SKM-1 treated with dmso at 0.1 percent for 144 hours (cell line): ENCODE measurements at regions not wholly inside any gene's neighbourhood (a gene's known extent, or its start where the extent isn't known, plus 50 kb on each side); places are given as distances from the start of the nearest gene placed in this dataset.

Experiments
- DNase-seq: peaks from one replicate; lab custom pipeline; 2025; ENCODE audit not compliant: unreplicated experiment; lab: John Stamatoyannopoulos, UW

- DNase-seq: no peak
These were observed 50.0 kb upstream of the TMEM178A start for GRCh38 chr2:39615675-39616074.
